Stomach (tissue), 4 donors: ENCODE measurements at regions not wholly inside any gene's neighbourhood (a gene's known extent, or its start where the extent isn't known, plus 50 kb on each side); places are given as distances from the start of the nearest gene placed in this dataset.

Experiments used
- EP300 ChIP-seq: sonication (generic); formaldehyde crosslinking; IDR thresholded peaks from one replicate; pipeline ENCODE4 v1.6.1; 2017; ENCODE audit warnings: antibody characterized with exemption
- POLR2A ChIP-seq, 4 donors: fragments of 450-650 bp; IDR thresholded peaks; one replicate each; pipeline ENCODE4 v1.6.1; 2016; ENCODE audit warnings: antibody characterized with exemption in 4 of 4, control low read depth in 2 of 4, mild to moderate bottlenecking in 1 of 4, moderate library complexity in 1 of 4
- POLR2AphosphoS5 ChIP-seq, 3 donors: sonication (generic); formaldehyde crosslinking; IDR thresholded peaks; one replicate each; pipeline ENCODE4 v1.6.1; 2016; ENCODE audit warnings: antibody characterized with exemption in 3 of 3
- TF ChIP-seq, protein P1 (sequence below), 7 experiments: fragments of 450-650 bp in 4 of 7; fragments of 200-600 bp in 3 of 7; sonication (generic) in 3 of 7; IDR thresholded peaks; one replicate each; pipeline ENCODE4 v1.5.1; 2016 to 2019; ENCODE audit warnings: antibody characterized with exemption in 7 of 7, control low read depth in 2 of 7, mild to moderate bottlenecking in 1 of 7

DNA sequence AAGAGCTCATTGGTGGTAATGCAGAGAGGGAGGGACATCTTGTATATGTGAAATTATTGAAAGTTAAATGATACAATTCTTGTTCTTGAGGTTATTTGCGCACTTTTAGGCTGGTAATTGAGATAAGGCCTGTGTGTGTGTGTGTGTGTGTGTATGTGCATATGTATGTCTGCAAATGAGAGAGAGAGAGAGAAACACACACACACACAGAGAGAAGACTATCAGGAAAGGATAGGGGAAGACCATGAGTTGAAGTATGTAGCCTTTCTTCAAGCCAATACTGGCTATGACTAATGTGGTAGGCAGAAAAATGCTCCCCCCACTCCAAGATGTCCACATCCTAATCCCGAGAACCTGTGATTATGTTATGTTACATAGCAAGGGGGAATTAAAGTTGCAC lies 52.7 kb upstream of the DCD start:
- TF ChIP-seq, protein P1, sequence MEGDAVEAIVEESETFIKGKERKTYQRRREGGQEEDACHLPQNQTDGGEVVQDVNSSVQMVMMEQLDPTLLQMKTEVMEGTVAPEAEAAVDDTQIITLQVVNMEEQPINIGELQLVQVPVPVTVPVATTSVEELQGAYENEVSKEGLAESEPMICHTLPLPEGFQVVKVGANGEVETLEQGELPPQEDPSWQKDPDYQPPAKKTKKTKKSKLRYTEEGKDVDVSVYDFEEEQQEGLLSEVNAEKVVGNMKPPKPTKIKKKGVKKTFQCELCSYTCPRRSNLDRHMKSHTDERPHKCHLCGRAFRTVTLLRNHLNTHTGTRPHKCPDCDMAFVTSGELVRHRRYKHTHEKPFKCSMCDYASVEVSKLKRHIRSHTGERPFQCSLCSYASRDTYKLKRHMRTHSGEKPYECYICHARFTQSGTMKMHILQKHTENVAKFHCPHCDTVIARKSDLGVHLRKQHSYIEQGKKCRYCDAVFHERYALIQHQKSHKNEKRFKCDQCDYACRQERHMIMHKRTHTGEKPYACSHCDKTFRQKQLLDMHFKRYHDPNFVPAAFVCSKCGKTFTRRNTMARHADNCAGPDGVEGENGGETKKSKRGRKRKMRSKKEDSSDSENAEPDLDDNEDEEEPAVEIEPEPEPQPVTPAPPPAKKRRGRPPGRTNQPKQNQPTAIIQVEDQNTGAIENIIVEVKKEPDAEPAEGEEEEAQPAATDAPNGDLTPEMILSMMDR (IDR thresholded peaks at IDR 0.05) = no peak
- TF ChIP-seq EP300 = no peak
- no peak for TF ChIP-seq POLR2A (IDR thresholded peaks at IDR 0.05)
- no peak for TF ChIP-seq POLR2AphosphoS5 (IDR thresholded peaks at IDR 0.05)
